ENCODE measurements at regions not wholly inside any gene's neighbourhood (a gene's known extent, or its start where the extent isn't known, plus 50 kb on each side); places are given as distances from the start of the nearest gene placed in this dataset.

DNA sequence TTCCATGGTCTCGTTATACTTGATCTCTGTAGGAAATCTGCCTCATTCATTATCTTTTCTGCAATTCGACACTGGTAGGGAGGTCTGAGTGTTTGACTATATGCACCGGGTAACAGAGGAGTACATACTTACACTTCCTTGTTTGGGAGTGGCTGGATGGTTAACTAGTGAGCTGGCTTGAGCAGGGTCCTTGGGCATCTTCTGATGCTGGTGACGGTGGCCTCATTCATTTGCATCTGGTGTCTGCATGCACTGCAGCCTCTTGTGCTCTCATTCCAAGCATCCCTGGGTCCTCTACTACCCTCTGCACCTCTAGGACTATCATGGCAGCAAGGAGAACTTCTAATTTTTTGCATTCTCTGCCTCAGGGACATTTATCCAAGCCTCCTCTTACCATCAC lies 100.0 kb upstream of the TCF4 start (continued):
- TF ChIP-seq CTCF (IDR thresholded peaks at IDR 0.05; ENCODE audit: control extremely low read depth in 1 of 3, insufficient read depth in 1 of 3, low read depth in 1 of 3, low read length in 3 of 3) (no peak), SUZ12 (IDR thresholded peaks at IDR 0.05; ENCODE audit: low read length) (no peak), ASH2L (IDR thresholded peaks at IDR 0.05; ENCODE audit: low read length) (no peak), GABPA (IDR thresholded peaks at IDR 0.05; ENCODE audit: borderline replicate concordance, insufficient read depth, low read length) (no peak), EP300 (IDR thresholded peaks at IDR 0.05; ENCODE audit: borderline replicate concordance in 1 of 2, low read depth in 2 of 2, low read length in 2 of 2) (no peak)

All from H1 (cell line).